ENCODE measurements at regions not wholly inside any gene's neighbourhood (a gene's known extent, or its start where the extent isn't known, plus 50 kb on each side); places are given as distances from the start of the nearest gene placed in this dataset.

- Histone ChIP-seq H3K36me3 (ENCODE audit: control insufficient read depth in 2 of 2, insufficient read depth in 2 of 2, low read length in 2 of 2) (no peaks in the 10 kb centered on the region), H3K4me1 (ENCODE audit: control insufficient read depth in 2 of 2, insufficient read depth in 2 of 2, low read length in 2 of 2) (no peaks in the 10 kb centered on the region), H3K9me3 (ENCODE audit: control insufficient read depth in 2 of 2, low read length in 2 of 2) (no peaks in the 10 kb centered on the region), H3K27me3 (ENCODE audit: control insufficient read depth in 2 of 2, insufficient read depth in 2 of 2, low read length in 2 of 2) (no peaks in the 10 kb centered on the region), H3K9ac (ENCODE audit: low read depth in 1 of 2, low read length in 2 of 2) (no peak overlapping the region), H3K4me3 (ENCODE audit: low read length in 2 of 2) (no peak overlapping the region), H3K27ac (ENCODE audit: low read depth in 2 of 2, low read length in 2 of 2) (no peak overlapping the region)
These were observed 103.3 kb downstream of the EDNRB start for GRCh38 chr13:77815330-77815729.

All from mucosa of rectum (tissue), 2 donors.